HG02571 (cell line): ENCODE measurements at regions not wholly inside any gene's neighbourhood (a gene's known extent, or its start where the extent isn't known, plus 50 kb on each side); places are given as distances from the start of the nearest gene placed in this dataset.
"Not testable (repeated sequence)": the region's sequence is repeated elsewhere in the genome, so short reads cannot be mapped to it uniquely, and the experiment has no call there.

Source experiments
- ATAC-seq: cut with Tn5 transposase; IDR thresholded peaks from one replicate; pipeline ENCODE4 v1.9.1; 2021; ENCODE audit warnings: mild to moderate bottlenecking, moderate library complexity; ENCODE audit not compliant: unreplicated experiment

DNA sequence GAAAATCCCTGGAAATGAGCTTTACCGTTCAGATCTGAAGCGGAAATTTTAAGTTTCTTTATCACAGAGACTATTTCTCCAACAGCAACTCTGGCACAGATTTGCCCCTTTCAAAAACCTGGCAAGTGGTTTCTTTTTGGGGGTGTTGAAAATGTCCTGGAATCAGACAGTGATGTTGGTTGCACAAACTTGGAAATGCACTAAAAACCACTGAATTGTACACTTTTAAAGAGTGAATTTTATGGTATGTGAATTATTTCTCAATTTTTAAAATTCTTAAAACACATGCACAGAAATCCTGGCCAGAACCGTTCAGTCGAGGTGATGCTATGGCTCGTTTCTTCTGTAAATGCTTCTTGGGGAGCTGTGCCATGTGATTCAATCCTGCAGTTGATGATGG is 121.2 kb upstream of the RBPJ start:
- no peak for ATAC-seq

DNA sequence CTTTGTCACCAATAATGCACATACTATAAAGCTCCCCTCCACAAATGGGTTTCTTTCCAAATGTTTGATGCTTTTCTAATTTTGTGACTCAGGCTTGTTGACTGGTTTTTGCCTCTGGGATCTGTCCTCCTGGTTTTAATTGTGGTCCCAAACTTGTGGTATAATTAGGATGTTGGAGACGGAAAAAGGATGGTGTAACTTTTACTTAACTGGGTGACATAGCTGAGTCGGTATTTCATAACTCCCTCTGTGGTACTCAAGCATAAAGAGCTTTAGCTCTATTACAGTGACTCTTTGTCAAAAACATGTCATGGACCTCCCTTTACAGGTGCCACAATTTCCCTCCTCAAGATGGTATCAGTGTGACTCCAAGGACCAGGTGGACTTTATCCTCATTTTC is 119.7 kb upstream of the RBPJ start:
- ATAC-seq = no peak

DNA sequence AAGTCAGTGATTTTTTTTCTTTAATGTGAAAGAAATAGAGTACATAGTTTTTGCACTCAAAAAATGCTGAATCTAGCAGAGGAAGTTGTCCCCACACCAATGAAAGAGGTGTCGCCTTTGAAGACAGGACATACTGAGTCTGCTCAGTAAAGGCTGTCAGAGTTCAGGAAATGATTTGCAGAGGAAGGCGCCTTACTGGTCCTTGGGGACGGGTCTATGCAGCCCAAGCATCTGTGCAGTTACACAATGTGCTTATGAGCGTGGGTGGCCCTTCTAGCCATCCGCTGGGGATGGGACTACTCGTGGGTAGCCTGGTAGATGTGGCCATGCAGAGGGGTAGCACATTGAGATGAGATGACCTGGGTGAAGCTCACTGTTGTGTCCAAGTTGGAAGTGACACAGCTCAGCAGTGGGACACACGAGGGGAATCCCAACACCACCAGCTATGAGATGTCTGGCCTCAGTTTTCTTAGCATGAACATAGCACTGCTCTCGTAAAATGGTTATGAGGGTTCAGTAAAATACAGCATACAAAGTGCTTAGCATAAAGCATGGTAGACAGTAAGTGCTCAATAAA is 116.5 kb upstream of the RBPJ start:
- ATAC-seq = no peak

DNA sequence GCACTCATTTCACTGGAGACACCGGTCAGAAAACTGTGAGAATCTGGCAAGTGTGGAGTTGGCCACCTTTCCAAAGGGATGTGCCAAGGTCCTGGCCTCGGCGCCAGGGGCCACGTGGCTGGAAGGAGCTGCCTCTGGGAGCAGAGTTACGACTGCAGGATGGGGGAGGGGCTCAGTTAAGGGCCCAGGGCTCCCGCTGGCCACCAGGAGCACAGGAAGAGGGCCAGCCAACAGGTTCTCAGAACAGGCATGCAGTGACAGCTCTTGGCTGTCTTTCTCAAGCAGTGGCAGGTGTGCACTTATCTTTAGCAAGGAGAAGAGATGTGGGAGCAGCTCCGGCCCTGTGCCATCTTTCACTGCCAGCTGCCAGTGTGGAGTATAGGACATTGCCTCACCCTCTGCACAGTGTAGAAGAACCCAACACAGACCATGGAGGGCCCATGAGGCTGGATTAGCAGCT is 115.9 kb upstream of the RBPJ start:
- ATAC-seq = no peak

DNA sequence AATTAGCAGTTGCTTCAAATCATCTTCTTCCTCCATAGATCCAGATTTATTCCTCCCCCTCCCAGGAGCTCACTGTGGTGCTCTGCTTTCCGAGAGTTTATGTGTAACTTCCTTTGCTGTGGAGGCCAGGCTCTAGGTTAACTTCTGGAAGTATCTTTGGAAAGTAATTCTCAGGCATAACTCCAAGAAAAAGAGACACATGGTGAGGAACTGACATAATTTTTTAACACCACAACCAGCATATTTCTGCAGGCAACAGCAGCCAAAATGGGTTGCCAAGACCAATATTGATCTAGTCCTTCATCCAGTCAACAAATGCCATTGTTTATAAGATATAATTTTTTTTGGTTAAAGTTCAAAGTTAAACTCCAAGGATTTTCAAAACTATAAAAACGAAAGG is 114.5 kb upstream of the RBPJ start:
- ATAC-seq = no peak

DNA sequence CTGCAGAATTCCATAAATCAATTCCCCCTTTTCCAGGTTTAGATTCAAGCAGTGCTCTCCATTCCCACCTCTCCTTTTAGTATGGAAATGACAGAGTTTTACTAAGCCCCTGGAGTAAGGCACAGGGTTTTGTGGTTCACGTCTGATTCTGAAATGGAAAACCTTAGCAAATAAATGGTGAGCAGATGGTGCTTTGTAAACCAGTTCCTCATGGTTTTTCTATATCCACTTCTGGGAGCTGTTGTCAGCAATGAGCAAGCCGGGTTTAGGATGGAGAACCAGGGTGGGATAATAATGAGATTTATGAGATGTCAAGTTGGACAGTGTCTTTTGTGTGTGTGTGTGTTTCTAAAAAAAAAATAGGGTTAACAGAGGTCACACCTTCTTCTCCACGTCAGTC is 113.8 kb upstream of the RBPJ start:
- no peak for ATAC-seq

GRCh38 chr4:26207631-26208030 is 113.2 kb upstream of the RBPJ start:
- ATAC-seq = no peak

DNA sequence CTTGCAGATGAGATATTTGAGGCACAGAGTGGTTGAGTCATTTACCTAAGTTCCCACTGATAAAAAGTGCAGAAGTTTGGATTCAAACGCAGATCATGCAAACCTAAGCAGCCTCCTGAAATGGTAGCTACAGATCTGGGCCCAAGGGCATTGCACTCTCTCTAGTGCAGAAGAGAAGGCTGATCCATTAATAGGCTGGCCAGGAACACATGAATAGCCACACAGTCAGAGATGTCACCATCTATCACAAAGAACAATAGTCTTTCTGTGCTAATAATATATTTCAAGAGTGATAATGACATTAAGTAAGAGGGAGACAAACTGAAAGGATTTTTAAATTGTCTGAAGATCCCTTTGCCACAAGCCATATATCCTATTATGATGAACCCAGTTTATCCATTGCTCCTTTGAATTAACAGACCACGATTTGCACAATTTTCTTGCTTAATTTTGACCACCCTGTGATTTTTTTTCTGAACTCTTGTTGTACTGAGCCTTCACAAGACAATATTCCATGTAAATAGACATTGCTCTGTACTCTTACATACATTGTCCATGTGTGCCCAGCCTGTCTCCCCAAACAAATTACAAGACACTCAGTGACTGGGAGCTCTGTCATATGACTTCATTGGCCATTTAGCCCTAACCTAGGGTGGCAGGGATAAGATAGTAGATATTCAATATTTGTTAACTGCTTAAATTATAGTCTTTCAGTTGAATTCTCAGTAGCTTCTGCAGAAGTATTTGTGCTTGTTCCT is 112.4 kb upstream of the RBPJ start:
- ATAC-seq = no peak

GRCh38 chr4:26209378-26209777 is 111.4 kb upstream of the RBPJ start:
- not testable (repeated sequence) for ATAC-seq

DNA sequence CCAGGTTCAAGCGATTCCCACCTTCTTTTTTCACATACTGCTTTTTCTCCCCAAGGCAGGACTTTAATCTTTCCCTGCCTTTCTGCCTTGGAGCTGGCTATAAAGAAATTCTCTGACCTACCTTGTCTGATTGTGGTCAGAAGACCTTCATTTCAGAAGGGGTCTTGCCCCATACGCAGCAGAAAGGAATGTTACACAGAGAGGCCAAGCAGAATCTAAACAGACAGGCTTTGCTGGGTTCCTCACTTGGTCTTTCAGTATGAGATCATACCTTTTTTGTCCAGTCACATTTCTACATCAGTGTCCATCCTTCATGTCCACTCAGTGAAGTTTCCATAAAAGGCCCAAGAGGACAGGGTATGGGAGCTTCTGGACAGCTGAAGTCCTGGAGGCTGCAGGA is 108.3 kb upstream of the RBPJ start:
- ATAC-seq = no peak

- ATAC-seq = no peak
Measured at GRCh38 chr4:26213317-26213716, 107.5 kb upstream of the RBPJ start.

DNA sequence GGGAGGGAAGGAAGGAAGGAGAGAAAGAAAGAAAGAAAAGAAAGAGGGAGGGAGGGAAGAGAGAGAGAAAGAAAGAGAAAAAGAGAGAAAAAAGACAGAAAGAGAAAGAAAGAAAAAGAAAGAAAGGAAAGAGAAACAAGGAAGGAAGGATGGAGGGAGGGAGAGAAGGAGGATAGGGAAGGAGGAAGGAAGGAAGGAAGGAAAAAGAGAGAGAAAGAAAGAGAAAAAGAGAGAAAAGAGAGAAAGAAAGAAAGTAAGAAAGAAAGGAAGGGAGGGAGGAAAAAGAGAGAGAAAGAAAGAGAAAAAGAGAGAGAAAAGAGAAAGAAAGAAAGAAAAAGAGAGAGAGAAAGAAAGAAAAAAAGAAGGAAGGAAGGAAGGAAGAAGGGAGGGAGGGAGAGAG is 105.8 kb upstream of the RBPJ start:
- no peak for ATAC-seq

DNA sequence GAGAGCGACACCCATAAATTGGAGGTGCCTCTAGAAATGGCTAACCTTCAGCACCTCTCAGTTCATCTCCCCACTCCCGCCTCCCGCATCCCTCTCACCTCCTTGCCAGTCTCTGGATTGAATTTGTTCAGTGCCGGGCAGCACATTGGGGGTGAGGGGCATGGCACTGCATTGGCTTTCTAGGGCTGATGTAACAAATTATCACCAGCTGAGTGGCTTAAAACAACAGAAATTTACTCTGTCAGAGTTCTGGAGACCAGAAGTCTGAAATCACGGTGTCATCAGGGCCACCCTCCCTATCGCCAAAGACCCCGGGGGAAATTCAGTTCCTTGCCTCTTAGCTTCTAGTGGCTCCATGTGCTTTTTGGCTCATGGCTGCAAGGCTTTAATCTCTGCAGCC is 105.1 kb upstream of the RBPJ start:
- no peak for ATAC-seq

- ATAC-seq = no peak
Measured at GRCh38 chr4:26217481-26217880, 103.3 kb upstream of the RBPJ start.

- peak; percentile 70 for ATAC-seq
Measured at GRCh38 chr4:26217961-26218676, 102.7 kb upstream of the RBPJ start.

DNA sequence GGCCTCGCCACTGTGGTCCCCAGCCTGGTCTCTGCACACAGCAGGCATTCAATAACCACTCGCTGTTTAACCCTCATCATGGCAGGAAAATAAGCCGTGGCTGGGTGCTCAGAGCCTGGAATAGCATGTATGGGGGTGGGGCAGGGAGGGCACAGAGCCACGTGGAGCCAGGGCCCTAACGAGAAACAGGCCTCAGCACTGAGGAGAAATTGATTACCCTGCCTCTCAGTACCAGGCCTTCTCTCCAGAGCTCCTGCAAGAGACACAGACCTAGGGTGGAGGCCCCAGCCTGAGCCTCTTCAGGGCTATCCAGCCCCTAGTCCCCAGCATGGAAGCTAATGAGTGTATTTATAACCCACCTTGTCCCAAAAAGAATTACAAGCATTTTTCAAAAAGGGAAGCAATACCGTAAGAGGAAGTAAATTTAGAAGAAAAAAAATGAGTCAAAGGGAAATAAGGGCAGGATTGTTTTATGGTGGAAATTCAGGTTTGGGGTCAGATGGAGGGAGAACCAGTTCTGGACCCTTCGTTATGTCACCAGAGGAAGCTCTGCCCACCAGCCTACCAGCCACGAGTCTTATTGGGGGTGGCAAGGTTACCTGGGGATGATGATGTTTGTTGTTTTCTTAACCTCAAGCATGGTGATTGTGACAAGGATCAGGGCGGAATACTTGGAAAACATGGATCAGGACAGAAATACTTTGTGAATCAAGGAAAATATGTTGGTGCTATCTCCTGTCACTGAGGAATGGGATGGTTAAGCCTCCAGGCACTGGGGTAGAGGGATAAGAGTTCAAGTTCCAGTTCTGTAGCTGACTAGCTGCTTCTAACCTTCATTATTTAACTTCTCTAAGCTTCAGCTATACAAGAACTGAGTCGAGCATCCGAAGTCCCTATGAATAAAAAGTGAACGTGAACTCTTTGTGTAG is 101.9 kb upstream of the RBPJ start:
- ATAC-seq = no peak

DNA sequence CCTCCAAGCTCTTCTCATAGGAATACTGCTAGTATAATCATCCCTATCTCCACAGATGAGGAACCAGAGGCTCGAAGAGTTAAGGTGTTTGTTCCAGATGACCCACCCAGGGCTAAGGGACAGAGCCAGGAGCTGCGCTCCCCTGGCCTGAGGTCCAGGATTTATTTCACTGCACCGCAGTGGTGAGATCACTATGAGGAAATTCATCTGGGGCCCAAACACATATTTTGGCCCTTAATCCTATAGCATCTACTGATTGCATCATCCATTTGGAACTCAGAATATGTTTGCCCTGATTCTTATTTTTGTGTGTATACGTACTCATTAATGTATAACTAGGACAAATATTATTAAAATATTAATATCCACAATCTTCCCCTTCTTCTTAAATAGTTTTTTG is 100.1 kb upstream of the RBPJ start:
- no peak for ATAC-seq

GRCh38 chr4:26223155-26223554 is 97.7 kb upstream of the RBPJ start:
- ATAC-seq = no peak

DNA sequence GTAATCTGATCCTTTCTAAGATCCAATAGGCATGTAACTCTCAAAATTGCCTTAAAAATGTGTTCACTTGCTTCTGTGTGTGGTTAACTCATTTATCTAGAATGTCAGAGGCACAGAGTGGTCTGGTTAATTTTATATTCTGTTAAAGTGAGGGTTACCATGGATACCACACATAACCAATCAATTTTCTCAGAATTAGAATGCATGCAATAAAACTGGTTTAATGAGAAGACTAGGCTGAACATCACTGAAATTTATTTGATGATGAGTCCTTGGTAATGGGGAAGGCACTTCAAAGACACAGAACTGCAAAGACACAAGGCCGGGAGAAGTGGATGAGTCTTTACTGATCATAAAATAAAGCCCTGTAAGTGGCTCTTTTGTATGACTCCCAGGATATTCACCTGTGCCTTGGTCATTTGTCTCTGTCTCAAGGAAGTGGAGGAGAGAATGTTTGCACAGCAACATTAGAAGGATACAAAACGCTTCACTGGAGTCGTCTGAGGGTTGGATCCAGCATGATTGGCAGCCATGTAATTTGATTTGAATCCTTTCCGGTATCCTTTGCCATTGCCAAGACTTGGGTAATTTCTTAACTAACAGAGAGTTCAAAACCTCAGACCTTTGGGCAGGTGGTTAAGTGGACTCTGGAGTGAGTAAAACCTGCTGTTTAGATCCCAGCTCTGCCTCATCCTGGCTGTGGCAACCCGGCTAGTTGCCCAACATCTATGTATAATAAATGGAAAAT is 94.0 kb upstream of the RBPJ start:
- ATAC-seq = no peak

DNA sequence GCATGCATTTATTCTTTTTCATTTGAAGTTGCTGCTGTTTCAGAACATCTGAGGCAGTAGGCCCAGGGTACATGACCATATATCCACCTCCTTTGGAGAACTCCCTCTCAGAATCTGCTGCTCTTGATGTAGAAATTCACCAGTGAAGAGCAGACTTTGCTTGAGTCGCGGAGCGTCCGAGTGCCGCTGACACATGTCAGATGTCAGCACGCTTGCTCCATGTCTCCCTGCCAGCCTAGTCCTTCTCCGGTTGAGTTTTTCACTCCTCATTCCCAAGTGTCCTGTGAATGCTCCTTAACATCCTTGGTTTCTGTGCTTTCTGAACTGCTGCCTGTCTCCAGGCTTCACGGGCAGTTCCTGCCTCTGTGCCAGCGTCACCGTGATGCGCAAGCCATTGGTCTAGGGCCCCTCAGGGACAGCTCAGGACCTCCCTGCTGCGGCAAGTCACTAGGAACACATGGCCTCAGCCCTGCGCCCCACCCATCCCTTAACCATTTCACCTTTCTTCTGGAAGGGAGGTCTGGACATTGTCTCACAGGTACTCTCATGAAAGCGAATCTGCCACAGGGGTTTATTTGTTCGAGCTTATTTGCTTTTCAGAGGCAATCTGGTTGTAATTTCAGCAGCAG is 93.1 kb upstream of the RBPJ start:
- no peak for ATAC-seq
